Hypothalamus (tissue), 51 donors: ENCODE measurements at regions not wholly inside any gene's neighbourhood (a gene's known extent, or its start where the extent isn't known, plus 50 kb on each side); places are given as distances from the start of the nearest gene placed in this dataset.
A peak's percentile ranks its signal among the peaks of the same experiment; 100 is the strongest.
"Not testable (repeated sequence)": the region's sequence is repeated elsewhere in the genome, so short reads cannot be mapped to it uniquely, and the experiment has no call there.

Experiments used
- DNase-seq, 51 donors: peaks; one replicate each; lab custom pipeline; 2025; lab: John Stamatoyannopoulos, UW

- DNase-seq = no peak
These were observed 122.3 kb downstream of the BANF2 start for GRCh38 chr20:17822039-17822438.

GRCh38 chr20:17821606-17822005, 121.8 kb downstream of the BANF2 start:
- not testable (repeated sequence) for DNase-seq

- no peak for DNase-seq
These were observed 119.8 kb downstream of the BANF2 start for GRCh38 chr20:17819395-17820093.

GRCh38 chr20:17818187-17818586, 118.4 kb downstream of the BANF2 start:
- DNase-seq = no peak

GRCh38 chr20:17816804-17817587, 117.2 kb downstream of the BANF2 start:
- DNase-seq = no peak

GRCh38 chr20:17811628-17811965, 111.8 kb downstream of the BANF2 start:
- DNase-seq = no peak

GRCh38 chr20:17810847-17811627, 111.3 kb downstream of the BANF2 start:
- DNase-seq = no peak

- DNase-seq = no peak
These were observed 110.4 kb downstream of the BANF2 start for GRCh38 chr20:17810062-17810631.

GRCh38 chr20:17809362-17810061, 109.7 kb downstream of the BANF2 start:
- DNase-seq = no peak

GRCh38 chr20:17808782-17809181, 109.0 kb downstream of the BANF2 start:
- DNase-seq = no peak

- DNase-seq = no peak
These were observed 108.6 kb downstream of the BANF2 start for GRCh38 chr20:17808357-17808756.

- no peak for DNase-seq
These were observed 107.9 kb downstream of the BANF2 start for GRCh38 chr20:17807651-17808050.

- peak in 4 of 51 donors; percentile 2 to 30 (median 12) for DNase-seq
These were observed 107.1 kb downstream of the BANF2 start for GRCh38 chr20:17806739-17807441.

- DNase-seq = no peak
These were observed 106.3 kb downstream of the BANF2 start for GRCh38 chr20:17806107-17806506.

- no peak for DNase-seq
These were observed 104.0 kb downstream of the BANF2 start for GRCh38 chr20:17803765-17804164.

- DNase-seq = no peak
These were observed 99.9 kb downstream of the BANF2 start for GRCh38 chr20:17799575-17800227.

- DNase-seq = no peak
These were observed 98.8 kb downstream of the BANF2 start for GRCh38 chr20:17798601-17799000.

- DNase-seq = no peak
These were observed 97.8 kb downstream of the BANF2 start for GRCh38 chr20:17797579-17797978.

GRCh38 chr20:17797161-17797560, 97.4 kb downstream of the BANF2 start:
- no peak for DNase-seq
